GM19025 (cell line): ENCODE measurements at regions not wholly inside any gene's neighbourhood (a gene's known extent, or its start where the extent isn't known, plus 50 kb on each side); places are given as distances from the start of the nearest gene placed in this dataset.
"Not testable (repeated sequence)": the region's sequence is repeated elsewhere in the genome, so short reads cannot be mapped to it uniquely, and the experiment has no call there.

Experiments used
- ATAC-seq: cut with Tn5 transposase; IDR thresholded peaks from one replicate; pipeline ENCODE4 v1.9.1; 2021; ENCODE audit warnings: mild to moderate bottlenecking, low read depth, moderate library complexity; ENCODE audit not compliant: unreplicated experiment

GRCh38 chr2:185618625-185619024 is 120.0 kb upstream of the FSIP2 start:
- ATAC-seq = no peak

GRCh38 chr2:185625604-185626003 is 113.0 kb upstream of the FSIP2 start:
- no peak for ATAC-seq

- no peak for ATAC-seq
Measured at GRCh38 chr2:185628985-185629384, 109.6 kb upstream of the FSIP2 start.

DNA sequence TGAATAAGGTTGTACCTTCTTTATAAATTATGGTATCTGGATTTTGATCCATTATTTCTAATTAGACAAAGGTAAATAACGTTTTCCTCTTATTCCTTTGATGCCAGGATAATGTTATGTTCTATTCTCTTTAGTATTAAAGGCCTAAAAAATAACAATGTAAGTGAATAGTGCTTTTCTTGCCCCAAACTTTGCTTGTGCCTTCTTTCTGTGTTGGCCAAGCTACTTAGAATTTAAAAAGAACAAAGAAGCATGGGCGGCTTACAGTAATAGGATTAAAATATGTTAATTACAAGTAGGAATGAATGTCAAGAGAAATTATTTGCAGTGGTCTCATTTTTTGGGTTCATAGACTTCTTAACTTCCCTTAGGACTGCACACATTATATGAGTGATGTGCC is 105.0 kb upstream of the FSIP2 start:
- ATAC-seq = no peak

DNA sequence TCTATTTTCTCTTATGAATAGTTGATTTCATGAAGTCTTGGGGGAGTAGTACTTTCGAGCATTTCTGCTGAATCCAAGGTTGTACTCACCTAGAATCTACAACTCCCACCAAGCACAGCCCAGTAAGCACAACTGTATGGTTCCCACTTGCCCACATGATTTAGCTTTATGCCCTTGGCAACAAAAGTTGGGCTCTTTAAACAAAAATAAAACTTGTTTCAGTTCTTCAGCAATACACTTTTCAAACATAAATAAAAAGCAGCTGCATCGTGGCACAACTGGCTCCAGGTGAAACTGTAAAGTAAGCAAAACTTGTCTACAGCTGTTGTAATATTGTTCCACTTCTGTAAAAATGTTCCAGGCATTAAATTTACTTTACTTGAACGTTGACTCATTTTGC is 99.8 kb upstream of the FSIP2 start:
- no peak for ATAC-seq

- ATAC-seq = no peak
Measured at GRCh38 chr2:185640588-185640987, 98.0 kb upstream of the FSIP2 start.

- ATAC-seq = no peak
Measured at GRCh38 chr2:185643434-185643833, 95.2 kb upstream of the FSIP2 start.

- peak; percentile 58 for ATAC-seq
Measured at GRCh38 chr2:185644828-185645227, 93.8 kb upstream of the FSIP2 start.

DNA sequence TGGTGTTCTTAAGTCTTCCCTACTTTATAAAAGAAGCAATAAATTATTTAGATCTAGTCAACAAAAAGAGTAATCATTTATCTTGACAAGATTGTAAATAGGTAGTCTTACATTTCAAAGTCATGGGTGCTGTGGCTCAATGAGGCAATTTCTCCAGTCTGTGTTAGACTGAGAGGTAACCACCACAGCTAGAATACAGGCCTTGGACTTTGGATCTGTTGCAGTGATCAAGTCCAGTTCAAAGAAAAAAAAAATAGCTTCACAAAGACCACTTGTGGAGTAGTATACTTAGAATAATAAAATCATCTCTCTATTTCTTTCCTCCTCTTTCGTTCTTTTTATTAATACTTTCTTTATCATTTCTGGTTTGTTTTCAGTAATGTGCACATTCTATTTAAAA is 93.1 kb upstream of the FSIP2 start:
- ATAC-seq = no peak

DNA sequence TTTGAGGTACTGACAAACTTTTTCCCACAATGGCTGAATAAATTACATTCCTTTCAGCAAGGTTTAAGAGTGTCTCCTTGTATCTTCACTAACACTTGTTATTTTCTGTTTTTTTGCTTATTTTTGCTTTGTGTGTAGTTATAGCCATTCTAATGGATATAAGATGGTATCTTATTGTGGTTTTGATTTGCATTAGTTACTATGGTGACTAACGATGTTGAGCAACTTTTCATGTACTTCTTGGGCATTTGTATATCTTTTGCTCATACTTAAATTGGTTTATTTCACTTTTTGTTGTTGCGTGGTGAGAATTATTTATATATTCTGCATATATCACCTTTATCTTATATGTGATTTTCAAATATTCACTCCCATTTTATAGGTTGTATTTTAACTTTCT is 79.9 kb upstream of the FSIP2 start:
- no peak for ATAC-seq

DNA sequence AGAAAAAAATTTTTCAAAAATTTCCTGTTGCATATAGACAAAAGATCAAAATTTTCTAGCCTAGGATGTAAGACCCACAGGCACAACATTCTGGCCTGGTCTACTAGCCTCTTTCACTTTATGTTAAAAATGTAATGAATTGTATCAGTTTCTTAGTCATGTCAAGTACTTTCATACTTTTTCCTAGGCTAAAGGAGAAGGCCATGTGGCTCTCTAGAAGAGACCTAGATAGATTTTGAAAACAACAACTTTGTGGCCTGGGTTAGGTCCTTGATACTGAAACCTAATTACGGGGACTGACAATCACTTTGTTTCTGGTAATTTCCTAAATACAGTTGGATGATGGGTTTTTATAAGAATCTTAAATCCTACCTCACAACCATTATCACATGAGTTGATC is 74.8 kb upstream of the FSIP2 start:
- ATAC-seq = no peak

- no peak for ATAC-seq
Measured at GRCh38 chr2:185664384-185664783, 74.2 kb upstream of the FSIP2 start.

DNA sequence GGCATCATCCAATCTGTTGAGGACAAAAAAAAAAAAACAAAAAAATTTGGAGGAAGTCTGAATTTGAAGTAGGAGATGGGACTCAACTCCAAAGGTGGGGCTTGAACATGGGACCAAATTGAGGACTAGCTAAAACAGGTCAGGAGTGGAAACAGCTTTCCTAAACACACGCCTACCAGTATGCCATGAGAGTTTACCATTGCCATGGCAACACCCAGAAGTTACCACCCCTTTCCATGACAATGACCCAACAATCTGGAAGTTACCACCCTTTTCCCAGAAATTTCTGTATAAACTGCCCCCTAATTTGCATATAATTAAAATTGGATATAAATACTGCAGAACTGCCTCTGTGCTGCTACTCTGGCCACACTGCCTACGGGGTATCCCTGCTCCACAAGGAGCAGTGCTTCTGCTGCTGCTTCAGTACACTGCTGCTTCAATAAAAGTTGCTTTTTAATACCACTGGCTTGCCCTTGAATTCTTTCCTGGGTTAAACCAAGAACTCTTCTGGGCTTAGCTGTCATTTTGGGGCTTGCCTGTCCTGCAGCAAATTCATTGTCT is 73.3 kb upstream of the FSIP2 start:
- no peak for ATAC-seq

- no peak for ATAC-seq
Measured at GRCh38 chr2:185667452-185667851, 71.2 kb upstream of the FSIP2 start.

DNA sequence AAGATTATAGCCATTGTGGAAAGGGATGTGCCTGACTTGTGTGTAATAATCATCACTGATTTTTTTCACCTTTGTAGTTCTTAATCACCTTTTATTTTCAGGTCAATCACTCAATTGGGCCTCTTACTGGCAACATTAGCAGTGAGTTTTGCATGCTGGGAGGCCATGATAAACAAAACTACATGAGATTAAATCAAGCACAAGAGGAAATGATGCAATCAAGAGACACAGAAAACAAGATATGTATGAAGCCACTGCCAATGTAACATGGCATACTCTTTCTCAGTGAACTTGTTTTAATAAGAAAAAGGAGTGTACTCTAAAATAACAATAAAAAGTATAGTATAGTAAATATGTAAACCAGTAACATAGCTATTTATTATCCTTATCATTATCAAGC is 69.9 kb upstream of the FSIP2 start:
- no peak for ATAC-seq

DNA sequence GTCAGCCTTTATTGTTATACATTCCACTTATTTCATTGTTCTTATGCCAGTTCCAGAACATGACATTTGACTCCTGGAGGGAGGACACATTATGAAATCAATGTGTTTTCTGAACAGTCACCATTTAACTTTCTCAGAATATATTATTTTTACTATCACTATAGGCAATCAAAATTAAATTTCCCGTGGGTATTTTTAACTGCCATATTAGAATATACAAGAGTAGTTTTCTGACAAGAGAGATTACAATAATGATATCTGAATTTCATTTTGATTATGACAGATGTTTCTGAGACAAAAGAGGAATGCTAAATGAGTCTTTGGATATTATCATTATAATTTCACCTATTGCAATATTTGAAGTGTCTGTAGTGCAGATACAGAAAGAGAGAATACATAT is 64.4 kb upstream of the FSIP2 start:
- ATAC-seq = no peak

GRCh38 chr2:185676316-185676715 is 62.3 kb upstream of the FSIP2 start:
- no peak for ATAC-seq

DNA sequence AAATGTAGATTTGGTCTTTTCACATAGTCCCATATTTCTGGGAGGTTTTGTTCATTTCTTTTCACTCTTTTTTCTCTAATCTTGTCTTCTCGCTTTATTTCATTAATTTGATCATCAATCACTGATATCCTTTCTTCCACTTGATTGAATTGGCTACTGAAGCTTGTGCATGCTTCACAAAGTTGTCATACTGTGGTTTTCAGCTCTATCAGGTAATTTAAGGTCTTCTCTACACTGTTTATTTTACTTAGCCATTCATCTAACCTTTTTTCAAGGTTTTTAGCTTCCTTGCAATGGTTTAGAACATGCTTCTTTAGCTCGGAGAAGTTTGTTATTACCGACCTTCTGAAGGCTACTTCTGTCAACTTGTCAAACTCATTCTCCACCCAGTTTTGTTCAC is 51.6 kb upstream of the FSIP2 start:
- ATAC-seq = not testable (repeated sequence)

- ATAC-seq = no peak
Measured at GRCh38 chr2:185687967-185688366, 50.6 kb upstream of the FSIP2 start.
